GM11168 (cell line): ENCODE measurements at regions not wholly inside any gene's neighbourhood (a gene's known extent, or its start where the extent isn't known, plus 50 kb on each side); places are given as distances from the start of the nearest gene placed in this dataset.

ENCODE experiments used
- in situ Hi-C: fragments of 300-500 bp; cut with MboI; formaldehyde crosslinking; loops from one replicate; pipeline ENCODE4 v1.12.0; 2022; ENCODE audit warnings: low sequenced_read_pairs; ENCODE audit not compliant: unreplicated experiment

- in situ Hi-C loops, result loop anchor here (5.0 kb wide), 1 partner anchor 33 kb away; no protein-coding TSS in a partner anchor
These were observed 49.7 kb downstream of the KLF12 start for GRCh38 chr13:74084375-74084935.

- in situ Hi-C loops, result loop anchor here (5.0 kb wide), 1 partner anchor 35 kb away; no protein-coding TSS in a partner anchor
These were observed 51.5 kb downstream of the KLF12 start for GRCh38 chr13:74082741-74083160.

GRCh38 chr13:74080762-74081161 is 53.4 kb downstream of the KLF12 start:
- in situ Hi-C loops, result loop anchor here (5.0 kb wide), 1 partner anchor 37 kb away; no protein-coding TSS in a partner anchor

GRCh38 chr13:74077792-74078191 is 56.4 kb downstream of the KLF12 start:
- in situ Hi-C loops, result no loop called here

- in situ Hi-C loops, result no loop called here
These were observed 56.8 kb downstream of the KLF12 start for GRCh38 chr13:74077375-74077774.

- in situ Hi-C loops, result no loop called here
These were observed 59.5 kb downstream of the KLF12 start for GRCh38 chr13:74074723-74075122.

GRCh38 chr13:74073274-74073673 is 60.9 kb downstream of the KLF12 start:
- in situ Hi-C loops, result no loop called here

- in situ Hi-C loops, result no loop called here
These were observed 63.7 kb downstream of the KLF12 start for GRCh38 chr13:74070513-74070912.

GRCh38 chr13:74070065-74070464 is 64.1 kb downstream of the KLF12 start:
- in situ Hi-C loops, result no loop called here

- in situ Hi-C loops, result no loop called here
These were observed 65.7 kb downstream of the KLF12 start for GRCh38 chr13:74068471-74068870.

GRCh38 chr13:74067818-74068217 is 66.4 kb downstream of the KLF12 start:
- in situ Hi-C loops, result no loop called here

GRCh38 chr13:74066937-74067336 is 67.3 kb downstream of the KLF12 start:
- in situ Hi-C loops, result no loop called here

- in situ Hi-C loops, result no loop called here
These were observed 69.3 kb downstream of the KLF12 start for GRCh38 chr13:74064805-74065312.

GRCh38 chr13:74063533-74064100 is 70.6 kb downstream of the KLF12 start:
- in situ Hi-C loops, result no loop called here

- in situ Hi-C loops, result no loop called here
These were observed 71.3 kb downstream of the KLF12 start for GRCh38 chr13:74062933-74063332.

GRCh38 chr13:74061926-74062595 is 72.1 kb downstream of the KLF12 start:
- in situ Hi-C loops, result no loop called here

- in situ Hi-C loops, result no loop called here
These were observed 77.2 kb downstream of the KLF12 start for GRCh38 chr13:74056801-74057542.

GRCh38 chr13:74052402-74052928 is 81.7 kb downstream of the KLF12 start:
- in situ Hi-C loops, result no loop called here

GRCh38 chr13:74048756-74049155 is 85.4 kb downstream of the KLF12 start:
- in situ Hi-C loops, result no loop called here

- in situ Hi-C loops, result no loop called here
These were observed 86.1 kb downstream of the KLF12 start for GRCh38 chr13:74047931-74048600.
